ENCODE measurements at regions not wholly inside any gene's neighbourhood (a gene's known extent, or its start where the extent isn't known, plus 50 kb on each side); places are given as distances from the start of the nearest gene placed in this dataset.

- Histone ChIP-seq H3K9me2 (ENCODE audit: insufficient read depth) (no peaks in the 10 kb centered on the region), H4K20me1 (ENCODE audit: insufficient read depth) (no peaks in the 10 kb centered on the region), H3K36me3 (ENCODE audit: control insufficient read depth in 1 of 2, insufficient read depth in 2 of 2, low read length in 2 of 2) (no peaks in the 10 kb centered on the region), H2AFZ (ENCODE audit: low read depth, low read length, poor library complexity, severe bottlenecking) (no peak overlapping the region), H3K27me3 (ENCODE audit: insufficient read depth, low read length) (no peaks in the 10 kb centered on the region), H3K79me2 (ENCODE audit: insufficient read depth, low read length) (no peaks in the 10 kb centered on the region), H3K27ac (ENCODE audit: low read depth, low read length) (no peak overlapping the region), H3K4me3 (replicated peaks in 1 of 2; ENCODE audit: low read depth in 1 of 2, low read length in 2 of 2) (no peak overlapping the region), H3K9me3 (ENCODE audit: control insufficient read depth in 1 of 2, insufficient read depth in 1 of 2, low read depth in 1 of 2, low read length in 2 of 2) (peaks cover 6 to 8% of the 10 kb centered on the region in 2 experiments; a peak in 2 of 4 replicates), H3K9ac (ENCODE audit: low read length) (no peak overlapping the region), H3K4me2 (ENCODE audit: low read length) (no peak overlapping the region), H3K4me1 (ENCODE audit: control insufficient read depth in 1 of 2, insufficient read depth in 2 of 2, low read length in 2 of 2) (no peaks in the 10 kb centered on the region)
- DNase-seq (ENCODE audit: low read depth, low spot score) (no peak), ATAC-seq (no peak)
- intact Hi-C loops (cut with micrococcal nuclease): no loop called here
- BruUV-seq (replicated peaks): no TSS peak
- no peak for TF ChIP-seq EGR1 (IDR thresholded peaks at IDR 0.05; ENCODE audit: low read depth)
- RAD21 ChIA-PET (ENCODE audit: low non-redundant PET in 1 of 2, low total read pairs in 2 of 2, uncharacterized antibody in 2 of 2, unreplicated experiment in 2 of 2): no interaction called here
- POLR2A ChIA-PET: no interaction called here
- CTCF ChIA-PET: no interaction called here
These were observed 86.5 kb upstream of the SGCD start for GRCh38 chr5:156240414-156240813.

GRCh38 chr5:156241266-156241665, 85.7 kb upstream of the SGCD start:
- CTCF ChIA-PET: no interaction called here
- TF ChIP-seq FOSL1 (IDR thresholded peaks at IDR 0.05; ENCODE audit: low read depth): no peak
- no peak for TF ChIP-seq CTCF (IDR thresholded peaks at IDR 0.05 in 2 of 3, conservative IDR thresholded peaks at IDR 0.05 in 1 of 3; ENCODE audit: borderline replicate concordance in 1 of 3, insufficient read depth in 1 of 3, low read depth in 2 of 3, low read length in 2 of 3)
- no peak for TF ChIP-seq YY1 (IDR thresholded peaks at IDR 0.05; ENCODE audit: extremely low read depth, insufficient replicate concordance, low read depth, low read length)
- no peak for TF ChIP-seq SRF (IDR thresholded peaks at IDR 0.05; ENCODE audit: low read depth)
- no peak for TF ChIP-seq EGR1 (IDR thresholded peaks at IDR 0.05; ENCODE audit: low read depth)
- TF ChIP-seq RAD21 (IDR thresholded peaks at IDR 0.05; ENCODE audit: low read depth): no peak
- TF ChIP-seq JUND (IDR thresholded peaks at IDR 0.05): no peak
- no peak for TF ChIP-seq POLR2AphosphoS5 (IDR thresholded peaks at IDR 0.05; ENCODE audit: low read depth, low read length)
- TF ChIP-seq ZBTB33 (IDR thresholded peaks at IDR 0.05; ENCODE audit: extremely low read depth, insufficient replicate concordance, low read length): no peak
- no peak for TF ChIP-seq REST (IDR thresholded peaks at IDR 0.05; ENCODE audit: low read depth)
- no peak for TF ChIP-seq EZH2 (IDR thresholded peaks at IDR 0.05)
- no peak for TF ChIP-seq ZNF274 (IDR thresholded peaks at IDR 0.05; ENCODE audit: low read depth, low read length)
- TF ChIP-seq POLR2A (IDR thresholded peaks at IDR 0.05; ENCODE audit: borderline replicate concordance, extremely low read depth, insufficient read depth, insufficient read length): no peak
- no peak for TF ChIP-seq MAX (IDR thresholded peaks at IDR 0.05)

More at GRCh38 chr5:156241266-156241665, 85.7 kb upstream of the SGCD start:
- intact Hi-C loops (cut with micrococcal nuclease): no loop called here
- Histone ChIP-seq H3K9me3 (ENCODE audit: control insufficient read depth in 1 of 2, insufficient read depth in 1 of 2, low read depth in 1 of 2, low read length in 2 of 2) (peaks cover 6 to 10% of the 10 kb centered on the region in 2 experiments; a peak in 2 of 4 replicates), H3K9me2 (ENCODE audit: insufficient read depth) (no peaks in the 10 kb centered on the region), H3K4me3 (replicated peaks in 1 of 2; ENCODE audit: low read depth in 1 of 2, low read length in 2 of 2) (no peak overlapping the region), H3K4me1 (ENCODE audit: control insufficient read depth in 1 of 2, insufficient read depth in 2 of 2, low read length in 2 of 2) (no peaks in the 10 kb centered on the region), H2AFZ (ENCODE audit: low read depth, low read length, poor library complexity, severe bottlenecking) (no peak overlapping the region), H3K79me2 (ENCODE audit: insufficient read depth, low read length) (no peaks in the 10 kb centered on the region), H3K36me3 (ENCODE audit: control insufficient read depth in 1 of 2, insufficient read depth in 2 of 2, low read length in 2 of 2) (no peaks in the 10 kb centered on the region), H3K9ac (ENCODE audit: low read length) (no peak overlapping the region), H3K4me2 (ENCODE audit: low read length) (no peak overlapping the region), H3K27ac (ENCODE audit: low read depth, low read length) (no peak overlapping the region), H4K20me1 (ENCODE audit: insufficient read depth) (no peaks in the 10 kb centered on the region), H3K27me3 (ENCODE audit: insufficient read depth, low read length) (no peaks in the 10 kb centered on the region)
- BruUV-seq (replicated peaks): no TSS peak
- ChIA-PET POLR2A (no interaction called here), RAD21 (ENCODE audit: low non-redundant PET in 1 of 2, low total read pairs in 2 of 2, uncharacterized antibody in 2 of 2, unreplicated experiment in 2 of 2) (no interaction called here)
- ATAC-seq (no peak), DNase-seq (ENCODE audit: low read depth, low spot score) (no peak)
